HL-60 (cell line): ENCODE measurements at regions not wholly inside any gene's neighbourhood (a gene's known extent, or its start where the extent isn't known, plus 50 kb on each side); places are given as distances from the start of the nearest gene placed in this dataset.

Experiments
- DNase-seq, 2 experiments: peaks; one replicate each; pipeline ENCODE4 v3.0.0-alpha.2; 2010 to 2020; ENCODE audit warnings: low read depth in 1 of 2, low spot score in 1 of 2
- H3K27ac ChIP-seq: fragments of 250-450 bp; sonication (Bioruptor Pico); replicated peaks from 2 replicates; pipeline ENCODE4 v1.5.1; 2020; ENCODE audit warnings: mild to moderate bottlenecking, moderate library complexity
- H3K27me3 ChIP-seq: fragments of 250-450 bp; sonication (Bioruptor Pico); 2 replicates; pipeline ENCODE4 v1.5.1; 2021; ENCODE audit warnings: mild to moderate bottlenecking, moderate library complexity; ENCODE audit not compliant: insufficient read depth, poor library complexity, severe bottlenecking
- H3K4me3 ChIP-seq: replicated peaks from 2 replicates; pipeline ENCODE4 v1.5.1; 2011; ENCODE audit warnings: mild to moderate bottlenecking, control low read depth, low read length; ENCODE audit not compliant: insufficient read depth
- GABPA ChIP-seq: IDR thresholded peaks from 2 replicates; pipeline ENCODE4 v1.6.1; 2012; ENCODE audit warnings: low read depth
- POLR2AphosphoS5 ChIP-seq: IDR thresholded peaks from 2 replicates; pipeline ENCODE4 v1.6.1; 2012; ENCODE audit warnings: low read depth
- SPI1 ChIP-seq: IDR thresholded peaks from 2 replicates; pipeline ENCODE4 v1.6.1; 2012; ENCODE audit warnings: low read depth, mild to moderate bottlenecking, borderline replicate concordance
- TF ChIP-seq, protein P1 (sequence below): IDR thresholded peaks from 2 replicates; pipeline ENCODE4 v1.6.1; 2012; ENCODE audit warnings: low read depth; ENCODE audit not compliant: insufficient replicate concordance
- TF ChIP-seq, protein P2 (sequence below): IDR thresholded peaks from one replicate; pipeline ENCODE4 v1.5.1; 2011; ENCODE audit warnings: low read length, control low read depth, inconsistent platforms; ENCODE audit not compliant: insufficient read depth

DNA sequence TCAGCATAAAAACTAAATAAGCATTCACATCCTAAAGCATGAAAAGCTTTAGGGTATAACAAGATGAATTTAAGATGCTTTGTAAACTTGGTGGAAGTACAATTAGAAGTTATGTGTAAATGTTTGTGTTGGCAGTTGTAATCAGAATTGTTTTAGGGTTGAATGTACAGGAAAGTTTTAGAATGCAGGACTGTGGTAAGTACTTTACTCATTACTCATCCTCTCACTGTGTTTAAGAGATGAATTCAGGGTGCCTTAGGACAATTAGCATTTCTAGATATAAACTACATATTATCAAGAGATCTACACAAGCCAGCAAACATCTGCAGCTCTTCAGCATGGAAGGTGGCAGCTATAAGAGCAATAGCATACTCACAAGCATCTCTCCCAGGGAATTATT, 77.5 kb upstream of the ELOVL6 start:
- Histone ChIP-seq H3K4me3 (no peak overlapping the region), H3K27ac (no peak overlapping the region), H3K27me3 (no peaks in the 10 kb centered on the region)
- no peak for TF ChIP-seq GABPA
- DNase-seq: no peak

DNA sequence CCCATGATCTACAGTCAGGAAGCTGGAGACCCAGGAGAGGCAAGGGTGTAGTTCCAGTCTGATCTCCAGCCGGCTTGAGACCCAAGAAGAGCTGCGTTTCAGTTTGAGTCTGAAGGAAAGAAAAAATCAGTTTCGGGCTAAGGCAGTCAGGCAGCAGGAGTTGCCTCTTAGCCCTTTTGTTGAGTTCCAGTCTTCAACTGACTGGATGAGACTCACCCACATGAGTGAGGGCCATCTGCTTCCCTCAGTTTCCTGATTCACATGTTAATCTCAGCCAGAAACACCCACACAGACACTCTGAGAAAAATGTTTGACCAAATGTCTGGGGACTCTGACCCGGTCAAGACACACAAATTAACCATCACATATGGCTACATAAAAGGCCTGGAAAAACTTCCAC, 73.6 kb upstream of the ELOVL6 start:
- no peak for TF ChIP-seq POLR2AphosphoS5
- TF ChIP-seq, protein P1, sequence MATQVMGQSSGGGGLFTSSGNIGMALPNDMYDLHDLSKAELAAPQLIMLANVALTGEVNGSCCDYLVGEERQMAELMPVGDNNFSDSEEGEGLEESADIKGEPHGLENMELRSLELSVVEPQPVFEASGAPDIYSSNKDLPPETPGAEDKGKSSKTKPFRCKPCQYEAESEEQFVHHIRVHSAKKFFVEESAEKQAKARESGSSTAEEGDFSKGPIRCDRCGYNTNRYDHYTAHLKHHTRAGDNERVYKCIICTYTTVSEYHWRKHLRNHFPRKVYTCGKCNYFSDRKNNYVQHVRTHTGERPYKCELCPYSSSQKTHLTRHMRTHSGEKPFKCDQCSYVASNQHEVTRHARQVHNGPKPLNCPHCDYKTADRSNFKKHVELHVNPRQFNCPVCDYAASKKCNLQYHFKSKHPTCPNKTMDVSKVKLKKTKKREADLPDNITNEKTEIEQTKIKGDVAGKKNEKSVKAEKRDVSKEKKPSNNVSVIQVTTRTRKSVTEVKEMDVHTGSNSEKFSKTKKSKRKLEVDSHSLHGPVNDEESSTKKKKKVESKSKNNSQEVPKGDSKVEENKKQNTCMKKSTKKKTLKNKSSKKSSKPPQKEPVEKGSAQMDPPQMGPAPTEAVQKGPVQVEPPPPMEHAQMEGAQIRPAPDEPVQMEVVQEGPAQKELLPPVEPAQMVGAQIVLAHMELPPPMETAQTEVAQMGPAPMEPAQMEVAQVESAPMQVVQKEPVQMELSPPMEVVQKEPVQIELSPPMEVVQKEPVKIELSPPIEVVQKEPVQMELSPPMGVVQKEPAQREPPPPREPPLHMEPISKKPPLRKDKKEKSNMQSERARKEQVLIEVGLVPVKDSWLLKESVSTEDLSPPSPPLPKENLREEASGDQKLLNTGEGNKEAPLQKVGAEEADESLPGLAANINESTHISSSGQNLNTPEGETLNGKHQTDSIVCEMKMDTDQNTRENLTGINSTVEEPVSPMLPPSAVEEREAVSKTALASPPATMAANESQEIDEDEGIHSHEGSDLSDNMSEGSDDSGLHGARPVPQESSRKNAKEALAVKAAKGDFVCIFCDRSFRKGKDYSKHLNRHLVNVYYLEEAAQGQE: no peak
- no peak for TF ChIP-seq SPI1
- TF ChIP-seq GABPA: no peak
- TF ChIP-seq, protein P2, sequence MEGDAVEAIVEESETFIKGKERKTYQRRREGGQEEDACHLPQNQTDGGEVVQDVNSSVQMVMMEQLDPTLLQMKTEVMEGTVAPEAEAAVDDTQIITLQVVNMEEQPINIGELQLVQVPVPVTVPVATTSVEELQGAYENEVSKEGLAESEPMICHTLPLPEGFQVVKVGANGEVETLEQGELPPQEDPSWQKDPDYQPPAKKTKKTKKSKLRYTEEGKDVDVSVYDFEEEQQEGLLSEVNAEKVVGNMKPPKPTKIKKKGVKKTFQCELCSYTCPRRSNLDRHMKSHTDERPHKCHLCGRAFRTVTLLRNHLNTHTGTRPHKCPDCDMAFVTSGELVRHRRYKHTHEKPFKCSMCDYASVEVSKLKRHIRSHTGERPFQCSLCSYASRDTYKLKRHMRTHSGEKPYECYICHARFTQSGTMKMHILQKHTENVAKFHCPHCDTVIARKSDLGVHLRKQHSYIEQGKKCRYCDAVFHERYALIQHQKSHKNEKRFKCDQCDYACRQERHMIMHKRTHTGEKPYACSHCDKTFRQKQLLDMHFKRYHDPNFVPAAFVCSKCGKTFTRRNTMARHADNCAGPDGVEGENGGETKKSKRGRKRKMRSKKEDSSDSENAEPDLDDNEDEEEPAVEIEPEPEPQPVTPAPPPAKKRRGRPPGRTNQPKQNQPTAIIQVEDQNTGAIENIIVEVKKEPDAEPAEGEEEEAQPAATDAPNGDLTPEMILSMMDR: no peak

DNA sequence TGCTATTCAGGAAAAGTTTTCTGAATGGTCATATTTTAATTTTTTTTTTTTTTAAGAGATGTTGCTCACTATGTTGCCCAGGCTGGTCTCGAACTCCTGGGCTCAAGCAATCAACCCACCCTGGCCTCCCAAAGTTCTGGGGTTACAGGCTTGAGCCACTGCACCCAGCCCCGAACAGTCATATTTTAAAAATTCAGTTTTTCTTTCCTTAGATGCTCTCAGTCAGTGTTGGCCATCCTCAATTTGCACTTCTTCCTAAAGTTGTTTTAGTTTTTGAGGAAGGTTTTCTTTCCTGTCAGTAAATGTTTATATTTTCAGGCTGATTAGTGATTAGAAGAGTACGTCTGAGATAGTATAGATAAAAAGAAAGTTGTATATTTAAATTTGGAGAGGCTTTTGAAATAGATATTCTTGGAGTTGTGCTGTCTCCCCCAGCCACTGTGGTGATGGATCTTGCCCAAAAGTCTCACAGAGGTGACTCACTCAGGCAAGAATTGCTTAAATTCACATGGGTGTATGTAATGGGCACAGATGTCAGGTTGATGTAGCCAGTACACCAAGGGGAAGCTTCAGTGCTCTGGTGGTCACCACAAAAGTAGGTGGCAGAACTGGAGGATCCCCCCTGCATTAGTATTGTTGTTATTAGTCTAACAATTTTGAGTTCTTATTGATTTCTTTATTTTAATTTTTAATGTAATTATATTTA, 72.2 kb upstream of the ELOVL6 start:
- H3K4me3 ChIP-seq: no peak overlapping the region
- no peak for DNase-seq
- TF ChIP-seq, protein P2: no peak
- TF ChIP-seq, protein P1: no peak
- TF ChIP-seq SPI1 (no peak), GABPA (no peak), POLR2AphosphoS5 (no peak)

More for the DNA sequence above, 73.6 kb upstream of the ELOVL6 start:
- H3K4me3 ChIP-seq: no peak overlapping the region
- no peak overlapping the region for H3K27ac ChIP-seq
- no peaks in the 10 kb centered on the region for H3K27me3 ChIP-seq
- DNase-seq: no peak

DNA sequence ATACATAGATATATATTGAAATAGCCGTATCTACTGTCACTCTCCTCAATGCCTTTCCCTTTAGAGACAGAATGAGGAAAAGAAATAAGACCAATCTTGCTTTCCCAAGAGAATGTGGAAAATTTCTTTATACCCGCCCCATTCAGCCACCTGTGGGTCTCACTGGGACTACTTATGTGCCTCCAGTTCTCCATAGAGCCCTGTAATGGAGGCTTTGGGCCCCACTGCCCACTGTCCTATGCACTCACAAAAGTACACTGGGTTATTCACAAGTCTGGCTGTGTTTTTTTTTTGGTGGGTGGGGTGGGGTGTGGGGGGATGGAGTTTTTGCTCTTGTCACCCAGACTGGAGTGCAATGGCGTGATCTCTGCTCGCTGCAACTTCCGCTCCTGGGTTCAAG, 70.4 kb upstream of the ELOVL6 start:
- DNase-seq: no peak
- Histone ChIP-seq H3K4me3 (no peak overlapping the region), H3K27me3 (no peaks in the 10 kb centered on the region), H3K27ac (no peak overlapping the region)
- no peak for TF ChIP-seq POLR2AphosphoS5
- TF ChIP-seq, protein P1: no peak
- TF ChIP-seq SPI1: no peak
- TF ChIP-seq, protein P2: no peak
- TF ChIP-seq GABPA: no peak

More for the DNA sequence above, 72.2 kb upstream of the ELOVL6 start:
- no peaks in the 10 kb centered on the region for H3K27me3 ChIP-seq
- no peak overlapping the region for H3K27ac ChIP-seq
